ENCODE measurements at regions not wholly inside any gene's neighbourhood (a gene's known extent, or its start where the extent isn't known, plus 50 kb on each side); places are given as distances from the start of the nearest gene placed in this dataset.

GRCh38 chr2:189367343-189367742 is 73.9 kb upstream of the WDR75 start:
- TF ChIP-seq POLR2A (IDR thresholded peaks at IDR 0.05) = no peak
- no peak for TF ChIP-seq POLR2AphosphoS5 (IDR thresholded peaks at IDR 0.05)

Measured in transverse colon (tissue), 3 donors.